ENCODE measurements at regions not wholly inside any gene's neighbourhood (a gene's known extent, or its start where the extent isn't known, plus 50 kb on each side); places are given as distances from the start of the nearest gene placed in this dataset.

DNA sequence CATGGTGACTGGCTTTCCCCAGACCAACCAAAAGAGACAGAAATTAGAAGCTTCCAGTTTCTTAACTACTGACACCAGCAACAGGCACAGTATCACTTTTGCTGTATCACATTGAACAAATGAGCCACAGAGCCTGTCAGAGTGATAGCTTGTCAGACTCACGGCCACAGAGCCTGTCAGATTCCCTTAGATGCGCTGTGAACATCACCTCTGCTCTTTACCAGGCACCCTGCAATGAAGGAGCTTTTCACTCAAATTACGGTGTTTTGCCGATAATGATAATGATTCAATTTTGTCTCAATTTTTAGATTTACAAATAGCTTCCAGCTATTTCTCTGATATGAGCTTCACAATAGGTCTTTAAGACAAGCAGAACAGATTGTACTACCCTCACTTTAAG lies 107.9 kb upstream of the GNG12 start:
- TF ChIP-seq NFE2L1 (CRISPR knock-in tag; IDR thresholded peaks at IDR 0.05) = no peak
- TF ChIP-seq, protein P1, sequence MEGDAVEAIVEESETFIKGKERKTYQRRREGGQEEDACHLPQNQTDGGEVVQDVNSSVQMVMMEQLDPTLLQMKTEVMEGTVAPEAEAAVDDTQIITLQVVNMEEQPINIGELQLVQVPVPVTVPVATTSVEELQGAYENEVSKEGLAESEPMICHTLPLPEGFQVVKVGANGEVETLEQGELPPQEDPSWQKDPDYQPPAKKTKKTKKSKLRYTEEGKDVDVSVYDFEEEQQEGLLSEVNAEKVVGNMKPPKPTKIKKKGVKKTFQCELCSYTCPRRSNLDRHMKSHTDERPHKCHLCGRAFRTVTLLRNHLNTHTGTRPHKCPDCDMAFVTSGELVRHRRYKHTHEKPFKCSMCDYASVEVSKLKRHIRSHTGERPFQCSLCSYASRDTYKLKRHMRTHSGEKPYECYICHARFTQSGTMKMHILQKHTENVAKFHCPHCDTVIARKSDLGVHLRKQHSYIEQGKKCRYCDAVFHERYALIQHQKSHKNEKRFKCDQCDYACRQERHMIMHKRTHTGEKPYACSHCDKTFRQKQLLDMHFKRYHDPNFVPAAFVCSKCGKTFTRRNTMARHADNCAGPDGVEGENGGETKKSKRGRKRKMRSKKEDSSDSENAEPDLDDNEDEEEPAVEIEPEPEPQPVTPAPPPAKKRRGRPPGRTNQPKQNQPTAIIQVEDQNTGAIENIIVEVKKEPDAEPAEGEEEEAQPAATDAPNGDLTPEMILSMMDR (IDR thresholded peaks at IDR 0.05) = no peak
- no peak for TF ChIP-seq JUN (CRISPR knock-in tag; IDR thresholded peaks at IDR 0.05)
- no peak for TF ChIP-seq E2F4 (CRISPR knock-in tag; IDR thresholded peaks at IDR 0.05; ENCODE audit: borderline replicate concordance, low read depth)
- no peak for TF ChIP-seq SP1 (CRISPR knock-in tag; conservative IDR thresholded peaks at IDR 0.05)
- TF ChIP-seq USF1 (CRISPR knock-in tag; IDR thresholded peaks at IDR 0.05) = no peak
- TF ChIP-seq IRF1 (CRISPR knock-in tag; IDR thresholded peaks at IDR 0.05) = no peak

All from WTC11 (cell line).